ENCODE measurements at regions not wholly inside any gene's neighbourhood (a gene's known extent, or its start where the extent isn't known, plus 50 kb on each side); places are given as distances from the start of the nearest gene placed in this dataset.

GRCh38 chr10:91705948-91706670, 73.2 kb upstream of the PPP1R3C start:
- H3K9me3 Mint-ChIP-seq: no peaks in the 10 kb centered on the region
- H3K4me1 Mint-ChIP-seq (ENCODE audit: low read depth): no peaks in the 10 kb centered on the region
- no peaks in the 10 kb centered on the region for H3K36me3 Mint-ChIP-seq (ENCODE audit: low read depth)
- DNase-seq (ENCODE audit: low spot score): no peak
- H3K27ac Mint-ChIP-seq: no peak overlapping the region
- peaks cover 34% of the 10 kb centered on the region for H3K27me3 Mint-ChIP-seq (ENCODE audit: low read depth)
- H3K4me3 Mint-ChIP-seq: no peak overlapping the region

GRCh38 chr10:91702620-91703019, 69.7 kb upstream of the PPP1R3C start:
- H3K4me1 Mint-ChIP-seq (ENCODE audit: low read depth): no peaks in the 10 kb centered on the region
- no peaks in the 10 kb centered on the region for H3K36me3 Mint-ChIP-seq (ENCODE audit: low read depth)
- no peak overlapping the region for H3K27ac Mint-ChIP-seq
- no peak for DNase-seq (ENCODE audit: low spot score)
- H3K4me3 Mint-ChIP-seq: no peak overlapping the region
- no peaks in the 10 kb centered on the region for H3K9me3 Mint-ChIP-seq
- H3K27me3 Mint-ChIP-seq (ENCODE audit: low read depth): peaks cover 34% of the 10 kb centered on the region

- H3K27ac Mint-ChIP-seq: no peak overlapping the region
- H3K9me3 Mint-ChIP-seq: no peaks in the 10 kb centered on the region
- no peaks in the 10 kb centered on the region for H3K4me1 Mint-ChIP-seq (ENCODE audit: low read depth)
- no peak overlapping the region for H3K4me3 Mint-ChIP-seq
- H3K36me3 Mint-ChIP-seq (ENCODE audit: low read depth): no peaks in the 10 kb centered on the region
- DNase-seq (ENCODE audit: low spot score): no peak
- peaks cover 26% of the 10 kb centered on the region for H3K27me3 Mint-ChIP-seq (ENCODE audit: low read depth)
Observed at GRCh38 chr10:91700788-91701444, 68.0 kb upstream of the PPP1R3C start.

GRCh38 chr10:91700273-91700672, 67.4 kb upstream of the PPP1R3C start:
- no peak for DNase-seq (ENCODE audit: low spot score)
- Mint-ChIP-seq H3K27me3 (ENCODE audit: low read depth) (peaks cover 22% of the 10 kb centered on the region), H3K4me3 (no peak overlapping the region), H3K36me3 (ENCODE audit: low read depth) (no peaks in the 10 kb centered on the region), H3K4me1 (ENCODE audit: low read depth) (no peaks in the 10 kb centered on the region), H3K27ac (no peak overlapping the region), H3K9me3 (no peaks in the 10 kb centered on the region)

GRCh38 chr10:91698258-91698657, 65.4 kb upstream of the PPP1R3C start:
- Mint-ChIP-seq H3K27me3 (ENCODE audit: low read depth) (peaks cover 14% of the 10 kb centered on the region), H3K9me3 (no peaks in the 10 kb centered on the region), H3K4me3 (no peak overlapping the region), H3K4me1 (ENCODE audit: low read depth) (no peaks in the 10 kb centered on the region), H3K27ac (no peak overlapping the region), H3K36me3 (ENCODE audit: low read depth) (no peaks in the 10 kb centered on the region)
- no peak for DNase-seq (ENCODE audit: low spot score)

- no peak for DNase-seq (ENCODE audit: low spot score)
- H3K27me3 Mint-ChIP-seq (ENCODE audit: low read depth): peaks cover 2% of the 10 kb centered on the region
- no peaks in the 10 kb centered on the region for H3K36me3 Mint-ChIP-seq (ENCODE audit: low read depth)
- peaks cover 5% of the 10 kb centered on the region for H3K4me1 Mint-ChIP-seq (ENCODE audit: low read depth)
- no peak overlapping the region for H3K27ac Mint-ChIP-seq
- no peak overlapping the region for H3K4me3 Mint-ChIP-seq
- no peaks in the 10 kb centered on the region for H3K9me3 Mint-ChIP-seq
Observed at GRCh38 chr10:91694170-91694794, 61.4 kb upstream of the PPP1R3C start.

- H3K27ac Mint-ChIP-seq: no peak overlapping the region
- no peak overlapping the region for H3K4me3 Mint-ChIP-seq
- DNase-seq (ENCODE audit: low spot score): no peak
- H3K9me3 Mint-ChIP-seq: no peaks in the 10 kb centered on the region
- no peaks in the 10 kb centered on the region for H3K36me3 Mint-ChIP-seq (ENCODE audit: low read depth)
- peaks cover 2% of the 10 kb centered on the region for H3K27me3 Mint-ChIP-seq (ENCODE audit: low read depth)
- H3K4me1 Mint-ChIP-seq (ENCODE audit: low read depth): peaks cover 5% of the 10 kb centered on the region
Observed at GRCh38 chr10:91691981-91692380, 59.1 kb upstream of the PPP1R3C start.

- no peaks in the 10 kb centered on the region for H3K9me3 Mint-ChIP-seq
- peaks cover 5% of the 10 kb centered on the region for H3K4me1 Mint-ChIP-seq (ENCODE audit: low read depth)
- H3K27me3 Mint-ChIP-seq (ENCODE audit: low read depth): peaks cover 2% of the 10 kb centered on the region
- DNase-seq (ENCODE audit: low spot score): no peak
- no peaks in the 10 kb centered on the region for H3K36me3 Mint-ChIP-seq (ENCODE audit: low read depth)
- no peak overlapping the region for H3K4me3 Mint-ChIP-seq
- no peak overlapping the region for H3K27ac Mint-ChIP-seq
Observed at GRCh38 chr10:91690996-91691676, 58.3 kb upstream of the PPP1R3C start.

- Mint-ChIP-seq H3K4me3 (no peak overlapping the region), H3K27ac (no peak overlapping the region), H3K4me1 (ENCODE audit: low read depth) (peaks cover 5% of the 10 kb centered on the region), H3K36me3 (ENCODE audit: low read depth) (no peaks in the 10 kb centered on the region), H3K27me3 (ENCODE audit: low read depth) (peaks cover 4% of the 10 kb centered on the region), H3K9me3 (no peaks in the 10 kb centered on the region)
- DNase-seq (ENCODE audit: low spot score): no peak
Observed at GRCh38 chr10:91690412-91690811, 57.5 kb upstream of the PPP1R3C start.

- H3K27ac Mint-ChIP-seq: no peak overlapping the region
Observed at GRCh38 chr10:91689731-91690168, 56.9 kb upstream of the PPP1R3C start.

GRCh38 chr10:91684841-91685240, 52.0 kb upstream of the PPP1R3C start:
- peaks cover 3% of the 10 kb centered on the region for H3K4me1 Mint-ChIP-seq (ENCODE audit: low read depth)
- no peak overlapping the region for H3K27ac Mint-ChIP-seq
- no peak overlapping the region for H3K4me3 Mint-ChIP-seq

More at GRCh38 chr10:91689731-91690168, 56.9 kb upstream of the PPP1R3C start:
- no peak overlapping the region for H3K4me3 Mint-ChIP-seq
- H3K36me3 Mint-ChIP-seq (ENCODE audit: low read depth): no peaks in the 10 kb centered on the region
- H3K27me3 Mint-ChIP-seq (ENCODE audit: low read depth): peaks cover 6% of the 10 kb centered on the region
- no peak for DNase-seq (ENCODE audit: low spot score)
- peaks cover 5% of the 10 kb centered on the region for H3K4me1 Mint-ChIP-seq (ENCODE audit: low read depth)
- H3K9me3 Mint-ChIP-seq: no peaks in the 10 kb centered on the region

GRCh38 chr10:91683975-91684374, 51.1 kb upstream of the PPP1R3C start:
- Mint-ChIP-seq H3K36me3 (ENCODE audit: low read depth) (no peaks in the 10 kb centered on the region), H3K4me3 (no peak overlapping the region), H3K27ac (no peak overlapping the region), H3K27me3 (ENCODE audit: low read depth) (peaks cover 5% of the 10 kb centered on the region), H3K9me3 (no peaks in the 10 kb centered on the region), H3K4me1 (ENCODE audit: low read depth) (no peaks in the 10 kb centered on the region)
- DNase-seq (ENCODE audit: low spot score): no peak

More at GRCh38 chr10:91684841-91685240, 52.0 kb upstream of the PPP1R3C start:
- no peaks in the 10 kb centered on the region for H3K36me3 Mint-ChIP-seq (ENCODE audit: low read depth)
- DNase-seq (ENCODE audit: low spot score): no peak
- H3K9me3 Mint-ChIP-seq: no peaks in the 10 kb centered on the region
- H3K27me3 Mint-ChIP-seq (ENCODE audit: low read depth): peaks cover 5% of the 10 kb centered on the region

GRCh38 chr10:91682912-91683311, 50.0 kb upstream of the PPP1R3C start:
- Mint-ChIP-seq H3K4me3 (no peak overlapping the region), H3K27ac (no peak overlapping the region), H3K9me3 (no peaks in the 10 kb centered on the region), H3K4me1 (ENCODE audit: low read depth) (no peaks in the 10 kb centered on the region), H3K27me3 (ENCODE audit: low read depth) (peaks cover 5% of the 10 kb centered on the region), H3K36me3 (ENCODE audit: low read depth) (no peaks in the 10 kb centered on the region)
- no peak for DNase-seq (ENCODE audit: low spot score)

Measured in T-helper 2 cell treated with Interferon-gamma antibody and Interleukin-4, amounts not matched to agents 5 μg/mL and 100 μg/mL, for 36 hours (primary cell).